ENCODE measurements at regions not wholly inside any gene's neighbourhood (a gene's known extent, or its start where the extent isn't known, plus 50 kb on each side); places are given as distances from the start of the nearest gene placed in this dataset.

GRCh38 chr11:40062616-40063015 is 1396.8 kb downstream of the LRRC4C start:
- ATAC-seq (ENCODE audit: low read depth) (no peak), DNase-seq (no peak)
- H3K4me1 Mint-ChIP-seq, result no peaks in the 10 kb centered on the region
- no peak overlapping the region for H3K27ac Mint-ChIP-seq
- ChIA-PET CTCF (no interaction called here), POLR2A (no interaction called here)
- no peaks in the 10 kb centered on the region for H3K27me3 Mint-ChIP-seq
- H3K9me3 Mint-ChIP-seq, result peaks cover 14% of the 10 kb centered on the region
- H3K4me3 Mint-ChIP-seq, result no peak overlapping the region
- no peak for TF ChIP-seq CTCF (IDR thresholded peaks at IDR 0.05)
- intact Hi-C loops (cut with micrococcal nuclease), result no loop called here
- H3K36me3 Mint-ChIP-seq (ENCODE audit: low read depth), result no peaks in the 10 kb centered on the region

GRCh38 chr11:40061221-40061620 is 1398.2 kb downstream of the LRRC4C start:
- DNase-seq (no peak), ATAC-seq (ENCODE audit: low read depth) (no peak)
- Mint-ChIP-seq H3K4me3 (no peak overlapping the region), H3K4me1 (no peaks in the 10 kb centered on the region), H3K27ac (no peak overlapping the region), H3K36me3 (ENCODE audit: low read depth) (no peaks in the 10 kb centered on the region), H3K27me3 (no peaks in the 10 kb centered on the region), H3K9me3 (peaks cover 16% of the 10 kb centered on the region)
- intact Hi-C loops (cut with micrococcal nuclease), result no loop called here
- POLR2A ChIA-PET, result no interaction called here
- CTCF ChIA-PET, result no interaction called here
- TF ChIP-seq CTCF (IDR thresholded peaks at IDR 0.05), result no peak

- ATAC-seq (ENCODE audit: low read depth) (no peak), DNase-seq (no peak)
- POLR2A ChIA-PET, result no interaction called here
- no peak overlapping the region for H3K4me3 Mint-ChIP-seq
- CTCF ChIA-PET, result no interaction called here
- no peak overlapping the region for H3K27ac Mint-ChIP-seq
- peaks cover 12% of the 10 kb centered on the region for H3K9me3 Mint-ChIP-seq
- H3K36me3 Mint-ChIP-seq (ENCODE audit: low read depth), result no peaks in the 10 kb centered on the region
- no peaks in the 10 kb centered on the region for H3K4me1 Mint-ChIP-seq
- intact Hi-C loops (cut with micrococcal nuclease), result no loop called here
- H3K27me3 Mint-ChIP-seq, result no peaks in the 10 kb centered on the region
- TF ChIP-seq CTCF (IDR thresholded peaks at IDR 0.05), result no peak
Measured at GRCh38 chr11:40054631-40055030, 1404.8 kb downstream of the LRRC4C start.

- Mint-ChIP-seq H3K27ac (no peak overlapping the region), H3K4me1 (no peaks in the 10 kb centered on the region), H3K27me3 (no peaks in the 10 kb centered on the region), H3K9me3 (peaks cover 13% of the 10 kb centered on the region), H3K36me3 (ENCODE audit: low read depth) (no peaks in the 10 kb centered on the region), H3K4me3 (no peak overlapping the region)
- DNase-seq (no peak), ATAC-seq (ENCODE audit: low read depth) (no peak)
- TF ChIP-seq CTCF (IDR thresholded peaks at IDR 0.05), result no peak
- ChIA-PET POLR2A (no interaction called here), CTCF (no interaction called here)
- intact Hi-C loops (cut with micrococcal nuclease), result no loop called here
Measured at GRCh38 chr11:40045312-40045711, 1414.1 kb downstream of the LRRC4C start.

- Mint-ChIP-seq H3K27ac (no peak overlapping the region), H3K4me1 (no peaks in the 10 kb centered on the region), H3K36me3 (ENCODE audit: low read depth) (no peaks in the 10 kb centered on the region), H3K9me3 (peaks cover 17% of the 10 kb centered on the region), H3K4me3 (no peak overlapping the region), H3K27me3 (no peaks in the 10 kb centered on the region)
- no peak for DNase-seq
- ChIA-PET POLR2A (no interaction called here), CTCF (no interaction called here)
- TF ChIP-seq CTCF (IDR thresholded peaks at IDR 0.05), result no peak
- intact Hi-C loops (cut with micrococcal nuclease), result no loop called here
- no peak for ATAC-seq (ENCODE audit: low read depth)
Measured at GRCh38 chr11:40037005-40037404, 1422.4 kb downstream of the LRRC4C start.

Data from activated B cell treated with CpG ODN at 0.5 μM for 24 hours (primary cell).